GM21619 (cell line): ENCODE measurements at regions not wholly inside any gene's neighbourhood (a gene's known extent, or its start where the extent isn't known, plus 50 kb on each side); places are given as distances from the start of the nearest gene placed in this dataset.

Source experiments
- ATAC-seq: cut with Tn5 transposase; IDR thresholded peaks from one replicate; pipeline ENCODE4 v1.9.1; 2021; ENCODE audit not compliant: unreplicated experiment

- ATAC-seq = no peak
Measured at GRCh38 chr12:87120440-87120839, 864.2 kb upstream of the MGAT4C start.

DNA sequence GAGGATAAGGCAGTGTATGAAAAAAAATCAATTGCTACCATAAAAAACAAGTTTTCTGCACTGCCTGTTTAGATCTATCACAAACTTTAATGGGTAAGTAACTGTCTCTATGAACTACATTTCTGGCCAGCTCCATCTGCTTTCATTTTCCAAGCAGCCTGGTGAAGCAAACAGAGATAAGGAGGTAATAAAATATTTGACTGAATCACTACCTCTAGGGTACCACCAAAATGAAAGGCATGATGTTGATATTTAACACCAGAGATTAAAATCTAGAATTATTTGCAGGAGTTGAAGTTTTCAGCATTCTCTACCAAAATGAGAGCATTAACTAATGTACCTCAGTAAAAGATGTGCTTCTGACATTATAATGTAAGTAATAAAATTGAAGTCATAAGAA, 863.5 kb upstream of the MGAT4C start:
- no peak for ATAC-seq

DNA sequence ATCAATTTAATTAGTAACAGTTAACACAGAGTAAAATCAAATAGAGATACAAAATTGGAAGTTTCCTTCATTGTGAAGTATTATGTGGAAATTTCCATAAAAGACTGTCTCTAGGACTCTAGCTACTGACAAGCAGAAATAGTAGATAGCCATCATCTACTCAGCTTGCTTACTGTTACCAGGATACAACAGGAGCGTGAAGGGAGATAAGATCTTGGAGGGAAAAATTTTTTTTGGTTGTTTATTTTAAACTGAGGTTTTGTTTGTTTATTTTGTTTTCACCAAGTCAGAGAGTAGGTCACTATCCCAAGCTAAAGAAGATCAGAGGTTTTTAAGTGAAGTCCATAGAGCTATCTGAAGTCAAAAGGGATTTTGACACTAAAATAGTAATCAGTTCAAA, 861.3 kb upstream of the MGAT4C start:
- no peak for ATAC-seq

GRCh38 chr12:87116780-87117179, 860.6 kb upstream of the MGAT4C start:
- no peak for ATAC-seq

DNA sequence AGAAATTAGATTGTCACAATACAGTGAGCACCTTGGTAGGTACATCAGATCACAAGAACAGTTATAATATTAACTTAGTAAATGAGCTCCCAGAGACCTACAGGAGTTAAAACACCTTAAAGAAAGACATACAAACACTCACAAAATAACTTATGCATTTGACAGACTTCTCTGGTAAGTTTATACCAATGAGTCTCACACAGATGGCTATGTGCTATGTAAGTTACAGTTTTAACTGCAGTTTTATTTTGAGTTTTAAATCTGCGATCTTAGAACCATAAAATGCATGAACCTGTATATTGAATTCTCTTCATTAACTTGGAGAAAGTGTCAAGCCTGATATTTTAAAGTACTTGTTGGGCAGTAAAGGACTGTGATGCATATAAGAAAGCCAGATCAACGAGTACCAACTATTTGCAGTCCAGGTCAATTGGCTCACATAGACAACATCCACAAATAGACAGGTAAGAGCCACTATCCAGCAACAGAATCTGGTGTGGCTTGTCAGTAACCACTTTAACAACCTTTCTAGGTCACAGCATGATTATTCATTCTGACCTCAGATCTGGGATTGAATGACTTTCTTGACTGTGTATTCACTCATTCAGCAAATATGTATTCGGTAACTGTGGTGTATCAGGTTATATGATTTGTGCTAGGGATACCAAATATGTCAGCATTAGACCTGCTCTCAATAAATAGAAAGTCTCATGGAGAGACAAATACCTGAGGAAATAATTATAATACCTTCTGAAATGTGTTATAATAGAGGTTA, 856.6 kb upstream of the MGAT4C start:
- no peak for ATAC-seq

- no peak for ATAC-seq
Measured at GRCh38 chr12:87107766-87108165, 851.6 kb upstream of the MGAT4C start.

GRCh38 chr12:87107270-87107669, 851.1 kb upstream of the MGAT4C start:
- ATAC-seq = no peak

GRCh38 chr12:87096082-87096585, 839.9 kb upstream of the MGAT4C start:
- no peak for ATAC-seq

- no peak for ATAC-seq
Measured at GRCh38 chr12:87094356-87094755, 838.2 kb upstream of the MGAT4C start.

GRCh38 chr12:87092421-87092820, 836.2 kb upstream of the MGAT4C start:
- no peak for ATAC-seq

GRCh38 chr12:87086118-87086891, 830.1 kb upstream of the MGAT4C start:
- ATAC-seq = no peak

- no peak for ATAC-seq
Measured at GRCh38 chr12:87085286-87085685, 829.1 kb upstream of the MGAT4C start.

DNA sequence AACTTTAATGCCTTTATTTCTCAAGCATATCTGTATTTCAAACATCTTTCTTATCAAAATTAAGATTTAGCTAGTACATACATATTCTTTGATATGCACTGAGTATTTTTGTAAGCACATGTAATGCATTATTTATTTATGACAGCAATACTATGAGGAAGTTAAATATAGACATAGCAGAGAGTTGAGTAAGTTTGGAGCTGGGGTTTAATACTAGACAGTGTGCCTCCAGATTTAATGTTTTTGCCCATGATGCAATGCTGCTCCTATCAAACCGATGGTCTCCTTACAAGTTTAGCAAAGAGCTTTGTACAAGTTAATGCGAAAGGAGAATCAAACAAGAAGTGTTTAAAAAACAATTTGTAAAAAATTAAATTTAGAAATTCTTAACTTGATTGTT, 826.6 kb upstream of the MGAT4C start:
- ATAC-seq = no peak

DNA sequence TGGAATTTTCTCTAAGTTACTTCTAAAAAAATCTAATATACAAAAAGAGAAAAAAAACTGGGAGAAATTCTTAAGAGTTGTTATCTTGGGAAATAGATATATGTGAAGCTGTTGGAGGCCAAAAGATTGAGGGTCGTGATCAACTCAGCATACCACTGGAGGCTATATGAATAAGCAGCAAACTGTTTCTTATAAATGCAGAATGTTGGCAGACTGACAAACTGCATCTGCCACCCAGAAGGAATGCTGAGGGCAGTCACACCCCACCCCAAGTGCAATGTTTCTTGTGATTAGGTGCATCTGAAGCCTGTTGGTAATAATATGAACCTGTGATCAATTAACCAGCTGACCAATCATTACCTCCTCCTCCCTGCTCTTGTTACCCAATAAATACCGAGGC, 818.6 kb upstream of the MGAT4C start:
- ATAC-seq = no peak

- ATAC-seq = no peak
Measured at GRCh38 chr12:87066326-87066725, 810.1 kb upstream of the MGAT4C start.

GRCh38 chr12:87059231-87059630, 803.0 kb upstream of the MGAT4C start:
- no peak for ATAC-seq

DNA sequence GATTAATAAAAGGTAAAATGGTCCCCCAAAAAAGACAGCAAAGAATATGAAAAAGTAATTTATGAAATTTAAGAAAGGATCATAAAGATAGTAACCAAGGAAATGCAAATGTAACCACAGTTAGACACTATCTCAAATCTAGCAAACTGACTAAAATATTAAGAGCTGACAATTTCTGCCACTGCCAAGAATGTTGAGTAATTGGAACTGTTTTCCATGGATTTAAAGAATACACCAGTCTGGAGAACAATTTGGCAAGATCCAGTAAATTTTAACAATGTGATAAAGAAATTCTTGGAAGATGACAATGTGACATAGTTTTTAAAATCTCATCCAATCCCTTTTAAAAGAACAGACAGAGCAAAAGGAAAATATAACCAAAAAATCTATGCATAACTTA, 798.0 kb upstream of the MGAT4C start:
- ATAC-seq = no peak

GRCh38 chr12:87051621-87052020, 795.4 kb upstream of the MGAT4C start:
- ATAC-seq = no peak

- ATAC-seq = no peak
Measured at GRCh38 chr12:87047691-87048090, 791.5 kb upstream of the MGAT4C start.

- no peak for ATAC-seq
Measured at GRCh38 chr12:87039536-87039935, 783.3 kb upstream of the MGAT4C start.

- ATAC-seq = no peak
Measured at GRCh38 chr12:87038098-87038497, 781.9 kb upstream of the MGAT4C start.

- ATAC-seq = no peak
Measured at GRCh38 chr12:87025976-87026375, 769.8 kb upstream of the MGAT4C start.
